Kidney epithelial cell (primary cell): ENCODE measurements at regions not wholly inside any gene's neighbourhood (a gene's known extent, or its start where the extent isn't known, plus 50 kb on each side); places are given as distances from the start of the nearest gene placed in this dataset.

Source experiments
- DNase-seq: peaks from one replicate; pipeline ENCODE4 v3.0.0-alpha.2; 2010; ENCODE audit warnings: low read depth
- H3K27me3 ChIP-seq: 2 replicates; pipeline ENCODE4 v1.6.0; 2011; ENCODE audit warnings: low read length; ENCODE audit not compliant: control insufficient read depth, insufficient read depth
- H3K36me3 ChIP-seq: 2 replicates; pipeline ENCODE4 v1.5.1; 2011; ENCODE audit warnings: low read length; ENCODE audit not compliant: control insufficient read depth, insufficient read depth
- H3K4me3 ChIP-seq: 2 replicates; pipeline ENCODE4 v1.5.1; 2011; ENCODE audit warnings: low read depth, mild to moderate bottlenecking, control low read depth, low read length
- CTCF ChIP-seq: IDR thresholded peaks from 2 replicates; pipeline ENCODE4 v1.5.1; 2011; ENCODE audit warnings: mild to moderate bottlenecking, moderate library complexity, low read length, control low read depth, inconsistent platforms; ENCODE audit not compliant: insufficient read depth, poor library complexity, severe bottlenecking

DNA sequence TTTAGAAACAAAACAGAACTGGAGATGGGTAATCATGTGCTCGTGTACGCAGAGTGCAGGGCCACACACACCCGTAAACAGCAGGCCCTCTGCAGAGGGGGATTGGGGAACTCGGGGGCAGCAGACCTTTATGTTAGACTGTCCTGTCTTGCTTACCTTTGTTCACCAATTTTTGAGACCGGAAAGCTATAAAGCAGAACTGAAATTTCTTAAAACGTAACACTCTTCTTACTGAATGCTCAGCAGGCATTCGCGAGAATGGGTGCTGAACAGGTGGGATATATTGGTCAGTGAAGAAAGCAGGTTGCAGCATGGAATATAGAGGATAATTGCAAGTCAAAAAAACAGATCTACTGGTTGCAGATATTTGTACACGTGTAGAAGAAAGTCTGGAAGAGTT, 211.1 kb downstream of the BMP7 start:
- H3K27me3 ChIP-seq: no peaks in the 10 kb centered on the region
- no peak for DNase-seq
- TF ChIP-seq CTCF: no peak
- H3K4me3 ChIP-seq: no peak overlapping the region
- H3K36me3 ChIP-seq: no peaks in the 10 kb centered on the region

- no peak for TF ChIP-seq CTCF
- peaks cover 3% of the 10 kb centered on the region for H3K27me3 ChIP-seq
- no peak overlapping the region for H3K4me3 ChIP-seq
- no peak for DNase-seq
- no peaks in the 10 kb centered on the region for H3K36me3 ChIP-seq
These were observed 209.8 kb downstream of the BMP7 start for GRCh38 chr20:57056651-57057050.

DNA sequence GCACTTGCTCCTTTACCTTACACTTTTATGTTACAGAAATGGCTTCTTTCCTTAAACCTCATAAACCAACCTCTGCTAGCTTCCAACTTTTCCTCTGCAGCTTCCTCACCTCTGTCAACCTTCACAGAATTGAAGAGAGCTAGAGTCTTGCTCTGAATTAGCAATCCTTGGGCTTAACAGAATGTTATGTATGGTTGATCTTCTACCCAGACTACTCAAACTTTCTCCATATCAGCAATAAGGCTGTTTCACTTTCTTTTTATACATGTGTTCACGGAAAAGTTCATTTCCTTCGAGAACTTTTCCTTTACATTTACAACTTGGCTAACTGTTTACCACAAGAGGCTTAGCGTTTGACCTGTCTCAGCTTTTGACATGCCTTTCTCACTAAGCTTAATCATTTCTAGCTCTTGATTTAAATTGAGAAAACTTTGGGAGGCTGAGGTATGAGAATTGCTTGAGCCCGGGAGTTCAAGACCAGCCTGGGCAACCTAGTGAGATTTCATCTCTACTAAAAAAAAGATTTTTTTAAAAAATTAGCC, 207.3 kb downstream of the BMP7 start:
- no peaks in the 10 kb centered on the region for H3K36me3 ChIP-seq
- TF ChIP-seq CTCF: no peak
- DNase-seq: no peak
- H3K27me3 ChIP-seq: peaks cover 3% of the 10 kb centered on the region
- H3K4me3 ChIP-seq: no peak overlapping the region

GRCh38 chr20:57060407-57061050, 205.9 kb downstream of the BMP7 start:
- Histone ChIP-seq H3K36me3 (no peaks in the 10 kb centered on the region), H3K4me3 (no peak overlapping the region), H3K27me3 (peaks cover 3% of the 10 kb centered on the region)
- DNase-seq: no peak
- TF ChIP-seq CTCF: no peak

DNA sequence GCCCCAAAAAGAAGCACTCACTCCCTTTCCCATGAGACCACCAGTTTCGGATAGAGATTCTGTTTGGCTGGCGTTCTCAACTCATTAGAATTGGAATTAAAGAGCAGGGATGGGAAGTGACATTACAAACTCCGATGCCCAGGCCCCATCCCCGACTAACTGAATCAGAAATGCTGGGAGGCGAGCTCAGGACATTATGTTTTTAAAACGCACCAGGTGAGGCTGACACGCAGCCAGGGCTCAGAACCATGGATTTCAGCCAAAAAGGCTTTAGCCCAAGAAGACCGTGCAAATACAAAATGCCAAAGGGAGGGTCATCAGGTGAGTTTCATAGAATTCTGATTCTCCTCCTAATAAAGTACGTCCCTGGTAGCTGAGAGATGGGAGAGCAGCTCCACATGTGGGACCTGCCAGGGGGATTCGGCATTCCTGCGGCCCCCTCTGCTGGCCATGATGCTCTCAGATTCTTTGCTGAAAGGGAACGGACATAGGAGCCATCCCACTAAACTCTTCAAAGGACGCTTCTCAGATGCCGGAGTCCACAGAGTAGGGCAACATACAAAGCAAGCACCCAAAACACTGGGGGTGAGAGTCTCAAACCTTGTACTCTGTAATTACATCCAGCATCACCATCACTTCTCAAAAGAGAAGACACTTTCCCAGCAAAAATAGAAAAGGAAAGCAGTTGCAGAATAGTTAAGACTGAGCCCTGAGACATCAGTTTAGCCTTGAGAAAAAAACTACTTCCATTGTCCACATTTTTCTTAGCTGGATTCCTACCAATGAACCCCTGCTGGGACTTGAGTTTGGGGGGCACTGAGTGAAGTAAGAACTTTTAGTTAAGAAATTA, 205.2 kb downstream of the BMP7 start:
- peak; percentile 41 for TF ChIP-seq CTCF
- no peak for DNase-seq

More for the DNA sequence above, 205.2 kb downstream of the BMP7 start:
- H3K4me3 ChIP-seq: no peak overlapping the region
- peaks cover 3% of the 10 kb centered on the region for H3K27me3 ChIP-seq
- H3K36me3 ChIP-seq: no peaks in the 10 kb centered on the region
